HG03159 (cell line): ENCODE measurements at regions not wholly inside any gene's neighbourhood (a gene's known extent, or its start where the extent isn't known, plus 50 kb on each side); places are given as distances from the start of the nearest gene placed in this dataset.

Experiments used
- ATAC-seq: cut with Tn5 transposase; IDR thresholded peaks from one replicate; pipeline ENCODE4 v1.9.1; 2021; ENCODE audit warnings: mild to moderate bottlenecking, moderate library complexity; ENCODE audit not compliant: unreplicated experiment

DNA sequence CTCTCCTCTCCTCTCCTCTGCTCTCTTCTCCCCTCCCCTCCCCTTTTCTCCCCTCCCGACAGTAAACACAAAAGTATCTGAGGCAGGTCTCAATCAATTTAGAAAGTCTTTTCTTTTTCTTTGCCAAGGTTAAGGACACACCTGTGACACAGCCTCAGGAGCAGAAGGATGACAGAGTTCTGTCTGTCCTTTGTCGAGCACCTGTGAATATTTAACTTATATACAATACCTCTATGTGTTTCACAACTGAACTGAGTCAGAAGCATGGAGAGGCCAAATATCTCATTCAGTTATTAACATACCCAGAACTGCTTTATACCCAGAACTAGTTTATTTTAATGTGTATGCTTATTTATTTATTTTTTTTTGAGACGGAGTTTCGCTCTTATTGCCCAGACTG, 81.1 kb upstream of the ROBO1 start:
- ATAC-seq, result no peak

DNA sequence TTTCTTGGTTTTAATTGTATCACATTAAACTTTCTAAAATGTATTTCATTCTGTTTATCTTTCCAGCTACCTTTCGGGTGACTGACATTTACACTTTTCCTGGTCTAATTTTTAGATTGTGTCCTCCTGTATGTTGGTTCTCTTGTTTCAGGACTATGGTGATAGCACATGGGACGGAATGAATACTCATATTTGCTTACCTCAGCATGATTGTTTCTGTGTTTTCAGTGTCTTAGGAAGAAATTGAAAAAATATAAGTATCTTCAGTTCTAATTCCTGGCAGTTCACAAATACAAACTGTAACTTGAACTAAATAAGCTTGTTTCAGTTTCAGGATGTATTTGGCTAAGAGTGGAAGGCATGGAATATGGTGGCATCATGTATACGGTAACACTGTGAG, 80.1 kb upstream of the ROBO1 start:
- no peak for ATAC-seq

DNA sequence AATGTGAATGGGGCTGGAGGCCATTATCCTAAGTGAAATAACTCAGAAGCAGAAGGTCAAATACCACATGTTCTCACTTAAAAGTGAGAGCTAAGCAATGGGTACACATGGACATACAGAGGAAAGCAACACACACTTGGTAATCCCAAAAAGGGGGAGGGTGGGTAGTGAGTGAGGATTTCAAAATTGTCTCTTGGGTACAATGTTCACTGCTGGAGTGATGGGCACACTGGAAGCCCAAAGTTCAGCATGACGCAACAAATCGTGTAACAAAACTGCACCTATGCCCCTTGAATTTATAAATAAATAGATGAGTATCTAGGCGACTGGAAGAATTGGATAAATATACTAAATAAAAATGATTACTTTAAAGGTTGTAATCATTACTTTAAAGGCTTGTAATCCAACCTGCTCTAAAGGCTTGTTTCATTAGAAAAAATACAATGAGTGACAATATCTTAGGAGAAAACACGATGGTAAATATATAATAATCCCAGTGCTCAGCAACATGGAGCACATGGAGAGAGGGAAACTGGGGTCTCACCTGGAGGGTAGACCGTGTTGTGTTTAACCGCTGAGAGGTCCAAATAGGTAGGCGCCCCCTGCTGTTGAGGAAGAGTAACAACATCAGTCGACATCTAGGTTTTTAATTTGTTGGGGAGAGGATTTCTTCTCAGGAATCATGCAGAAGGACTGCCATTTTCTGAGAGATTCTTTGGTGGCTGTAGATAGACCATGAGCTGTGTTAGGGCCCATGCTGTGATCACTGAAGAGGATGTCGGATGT, 78.5 kb upstream of the ROBO1 start:
- ATAC-seq, result no peak

DNA sequence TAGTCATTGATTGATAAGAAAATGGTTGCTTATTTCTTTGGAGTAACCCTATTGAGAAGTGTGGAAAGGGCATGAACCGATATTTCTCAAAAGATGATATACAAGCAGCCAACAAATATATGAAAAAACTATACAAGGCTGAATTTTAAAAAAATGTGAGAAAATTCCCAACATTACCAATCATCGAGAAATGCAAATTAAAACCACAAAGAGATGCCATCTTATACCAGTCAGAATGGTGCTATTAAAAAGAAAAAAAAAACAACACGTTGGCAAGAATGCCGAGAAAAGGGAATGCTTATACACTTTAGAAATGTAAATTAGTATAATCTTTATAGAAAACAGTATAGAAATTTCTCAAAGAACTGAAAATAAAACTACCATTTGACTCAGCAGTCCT, 77.7 kb upstream of the ROBO1 start:
- no peak for ATAC-seq

DNA sequence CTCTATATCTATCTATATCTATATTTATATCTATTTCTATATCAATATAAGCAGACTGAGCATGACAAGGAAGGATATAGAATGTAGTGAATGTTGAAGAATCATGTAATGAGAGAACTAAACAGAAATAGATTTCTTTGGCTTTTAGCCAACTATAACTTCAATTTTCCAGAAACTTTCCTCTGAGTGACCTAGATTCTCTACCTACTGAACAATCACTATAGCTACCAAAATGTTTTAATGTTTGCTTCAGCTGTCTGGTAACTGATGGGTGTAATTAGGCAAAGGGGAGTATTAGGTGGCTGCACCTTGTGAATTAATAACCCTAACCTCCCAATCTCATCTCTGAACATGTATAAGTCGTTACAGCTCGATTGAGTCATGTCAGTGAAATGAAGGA, 76.4 kb upstream of the ROBO1 start:
- no peak for ATAC-seq

GRCh38 chr3:79843180-79843579, 75.4 kb upstream of the ROBO1 start:
- no peak for ATAC-seq

DNA sequence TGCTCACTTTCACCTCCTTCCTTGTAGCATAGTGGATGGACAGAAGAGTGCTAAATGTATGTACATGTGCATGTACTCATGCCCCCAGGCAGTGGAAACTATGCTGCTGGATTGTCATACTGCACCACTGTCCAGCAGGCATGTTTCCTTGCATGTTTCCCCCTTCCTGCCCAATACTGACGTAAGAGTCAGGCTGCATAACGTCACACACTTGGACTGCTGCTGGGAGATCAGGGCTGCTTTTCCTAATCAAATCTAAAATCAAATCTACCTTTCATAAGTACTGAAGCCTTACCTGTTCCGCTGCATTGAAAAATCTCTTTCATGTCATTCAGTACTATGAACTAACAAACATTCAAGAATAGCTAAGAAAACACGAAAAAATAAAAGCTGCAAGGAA, 67.9 kb upstream of the ROBO1 start:
- no peak for ATAC-seq

- ATAC-seq, result no peak
Observed at GRCh38 chr3:79824166-79824565, 56.4 kb upstream of the ROBO1 start.

DNA sequence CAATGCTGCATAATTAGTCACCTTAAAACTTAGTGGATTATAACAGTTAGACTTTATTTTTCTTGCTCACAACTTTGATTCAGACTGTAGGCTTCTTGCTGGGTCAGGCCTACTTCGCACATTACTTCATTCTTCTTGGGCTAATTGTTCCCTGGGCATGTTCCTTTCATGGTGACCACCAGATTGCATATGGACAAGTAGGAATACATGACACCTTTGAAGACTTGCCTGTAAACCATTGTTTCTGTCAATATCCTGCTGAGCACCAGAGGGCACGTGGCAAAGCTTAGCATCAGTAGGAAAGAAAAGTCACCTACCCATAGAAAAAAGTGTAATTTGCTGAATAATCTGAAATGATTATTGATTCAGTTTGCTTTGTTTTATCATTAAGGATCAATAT, 54.3 kb upstream of the ROBO1 start:
- ATAC-seq, result no peak

- no peak for ATAC-seq
Observed at GRCh38 chr3:79820089-79820488, 52.3 kb upstream of the ROBO1 start.

GRCh38 chr3:79818015-79818414, 50.2 kb upstream of the ROBO1 start:
- ATAC-seq, result no peak
